ENCODE measurements at regions not wholly inside any gene's neighbourhood (a gene's known extent, or its start where the extent isn't known, plus 50 kb on each side); places are given as distances from the start of the nearest gene placed in this dataset.

- TF ChIP-seq CTCF (IDR thresholded peaks at IDR 0.05; ENCODE audit: low read depth, low read length, poor library complexity, severe bottlenecking): no peak
- TF ChIP-seq EZH2phosphoT487 (IDR thresholded peaks at IDR 0.05; ENCODE audit: borderline replicate concordance, low read length): no peak
These were observed 411.7 kb upstream of the KCNN2 start for GRCh38 chr5:113950186-113950585.
